Thoracic aorta (tissue), 2 donors: ENCODE measurements at regions not wholly inside any gene's neighbourhood (a gene's known extent, or its start where the extent isn't known, plus 50 kb on each side); places are given as distances from the start of the nearest gene placed in this dataset.

Experiments
- ATAC-seq: fragments of 150-250 bp; one replicate; pipeline ENCODE4 v1.8.0; 2017; ENCODE audit warnings: low read depth; ENCODE audit not compliant: insufficient number of reproducible peaks, low FRiP score
- DNase-seq: peaks from one replicate; pipeline ENCODE4 v3.0.0-alpha.2; 2020; ENCODE audit warnings: low spot score
- H3K27ac ChIP-seq, 2 donors: fragments of 200-600 bp; sonication (generic); 1 replicate in 1 of 2; 2 replicates in 1 of 2; pipeline ENCODE4 v1.5.1; 2016; ENCODE audit warnings: mild to moderate bottlenecking in 2 of 2, moderate library complexity in 2 of 2
- H3K27me3 ChIP-seq: fragments of 200-600 bp; sonication (generic); replicated peaks from 2 replicates; pipeline ENCODE4 v1.6.0; 2016; ENCODE audit warnings: mild to moderate bottlenecking; ENCODE audit not compliant: insufficient read depth
- H3K36me3 ChIP-seq: fragments of 200-600 bp; sonication (generic); one replicate; pipeline ENCODE4 v1.5.1; 2016
- H3K4me1 ChIP-seq, 2 donors: fragments of 200-600 bp; sonication (generic); 1 replicate in 1 of 2; 2 replicates in 1 of 2; pipeline versions ENCODE4 v1.5.1 to v1.6.0; 2016; ENCODE audit warnings: low read depth in 2 of 2, mild to moderate bottlenecking in 1 of 2; ENCODE audit not compliant: control insufficient read depth in 1 of 2
- H3K4me3 ChIP-seq: fragments of 200-600 bp; sonication (generic); 2 replicates; pipeline ENCODE4 v1.5.1; 2016; ENCODE audit warnings: mild to moderate bottlenecking
- H3K9me3 ChIP-seq: fragments of 200-600 bp; sonication (generic); 2 replicates; pipeline ENCODE4 v1.5.1; 2016
- CTCF ChIP-seq: fragments of 200-600 bp; sonication (generic); IDR thresholded peaks from one replicate; pipeline ENCODE4 v1.5.1; 2019; ENCODE audit warnings: antibody characterized with exemption

GRCh38 chr20:7596541-7596940 lies 343.7 kb downstream of the HAO1 start:
- Histone ChIP-seq H3K4me3 (no peak overlapping the region), H3K9me3 (no peaks in the 10 kb centered on the region), H3K36me3 (no peaks in the 10 kb centered on the region), H3K27me3 (no peaks in the 10 kb centered on the region), H3K4me1 (no peaks in the 10 kb centered on the region), H3K27ac (no peak overlapping the region)
- ATAC-seq: no peak
- no peak for TF ChIP-seq CTCF
- no peak for DNase-seq

- no peaks in the 10 kb centered on the region for H3K36me3 ChIP-seq
- TF ChIP-seq CTCF: no peak
- DNase-seq (no peak), ATAC-seq (no peak)
- no peaks in the 10 kb centered on the region for H3K27me3 ChIP-seq
- H3K4me3 ChIP-seq: no peak overlapping the region
- H3K4me1 ChIP-seq: no peaks in the 10 kb centered on the region
- no peak overlapping the region for H3K27ac ChIP-seq
- H3K9me3 ChIP-seq: no peaks in the 10 kb centered on the region
Observed at GRCh38 chr20:7601431-7601830, 338.8 kb downstream of the HAO1 start.

GRCh38 chr20:7606941-7607340 lies 333.3 kb downstream of the HAO1 start:
- no peak for DNase-seq
- H3K9me3 ChIP-seq: no peaks in the 10 kb centered on the region
- no peak for TF ChIP-seq CTCF
- H3K4me1 ChIP-seq: no peaks in the 10 kb centered on the region
- no peak overlapping the region for H3K4me3 ChIP-seq
- H3K27me3 ChIP-seq: no peaks in the 10 kb centered on the region
- no peak overlapping the region for H3K27ac ChIP-seq
- ATAC-seq: no peak
- H3K36me3 ChIP-seq: no peaks in the 10 kb centered on the region

GRCh38 chr20:7608250-7608649 lies 332.0 kb downstream of the HAO1 start:
- ATAC-seq (no peak), DNase-seq (no peak)
- no peak overlapping the region for H3K4me3 ChIP-seq
- no peak overlapping the region for H3K27ac ChIP-seq
- H3K36me3 ChIP-seq: no peaks in the 10 kb centered on the region
- H3K4me1 ChIP-seq: no peaks in the 10 kb centered on the region
- no peaks in the 10 kb centered on the region for H3K27me3 ChIP-seq
- no peak for TF ChIP-seq CTCF
- H3K9me3 ChIP-seq: no peaks in the 10 kb centered on the region

DNA sequence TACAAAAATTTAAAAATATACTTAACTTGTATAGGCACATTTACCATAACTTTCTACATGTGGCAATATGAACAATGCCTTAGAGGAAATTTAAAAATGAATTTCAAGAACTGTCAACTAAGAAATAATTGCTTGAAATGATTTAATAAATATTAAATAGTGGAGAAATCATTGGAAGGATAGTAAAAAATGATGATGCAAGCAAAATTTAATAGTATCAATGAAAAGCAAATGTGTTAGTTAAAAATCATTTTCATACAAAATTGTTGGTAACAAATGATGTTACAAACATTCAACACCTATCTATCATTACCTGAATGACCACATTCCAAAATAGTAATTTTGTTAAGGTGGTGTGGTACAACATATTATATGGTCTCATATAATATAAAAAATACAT lies 331.0 kb downstream of the HAO1 start:
- Histone ChIP-seq H3K27ac (no peak overlapping the region), H3K36me3 (no peaks in the 10 kb centered on the region), H3K9me3 (no peaks in the 10 kb centered on the region), H3K4me1 (no peaks in the 10 kb centered on the region), H3K4me3 (no peak overlapping the region), H3K27me3 (no peaks in the 10 kb centered on the region)
- DNase-seq (no peak), ATAC-seq (no peak)
- no peak for TF ChIP-seq CTCF
